OCI-LY7 (cell line): ENCODE measurements at regions not wholly inside any gene's neighbourhood (a gene's known extent, or its start where the extent isn't known, plus 50 kb on each side); places are given as distances from the start of the nearest gene placed in this dataset.

Experiments used
- BruUV-seq: library from RNA; stranded (reverse); fragments of 400-500 nt; replicated peaks from 2 replicates; lab custom pipeline; 2021; lab: Mats Ljungman, UMichigan
- CTCF ChIA-PET: fragments of 300-600 bp; sonication (Branson Sonifier 250); formaldehyde crosslinking; loops from one replicate; lab custom pipeline; 2022; ENCODE audit warnings: antibody characterized with exemption; ENCODE audit not compliant: unreplicated experiment; lab: Charles Lee
- POLR2A ChIA-PET: fragments of 300-600 bp; sonication (Branson Sonifier 250); formaldehyde crosslinking; loops from one replicate; lab custom pipeline; 2022; ENCODE audit warnings: antibody characterized with exemption; lab: Charles Lee
- DNase-seq: peaks from one replicate; pipeline ENCODE4 v3.0.0-alpha.2; 2015; ENCODE audit warnings: low spot score
- H2AFZ ChIP-seq: fragments of 200-600 bp; sonication (generic), shearing (Covaris generic); 2 replicates; pipeline ENCODE4 v1.6.1; 2014; ENCODE audit warnings: mild to moderate bottlenecking, antibody characterized with exemption, low read length, moderate library complexity
- H3K27ac ChIP-seq: fragments of 200-600 bp; sonication (generic); 2 replicates; pipeline ENCODE4 v1.5.1; 2014; ENCODE audit warnings: mixed run types, low read depth, mild to moderate bottlenecking, moderate library complexity, low read length, inconsistent platforms; ENCODE audit not compliant: poor library complexity, severe bottlenecking
- H3K36me3 ChIP-seq: fragments of 200-600 bp; sonication (generic); 2 replicates; pipeline ENCODE4 v1.6.1; 2014; ENCODE audit warnings: mild to moderate bottlenecking, antibody characterized with exemption, low read length, moderate library complexity, mixed read lengths; ENCODE audit not compliant: insufficient read depth
- H3K4me1 ChIP-seq: fragments of 200-600 bp; sonication (generic); 2 replicates; pipeline ENCODE4 v1.5.1; 2014; ENCODE audit warnings: mild to moderate bottlenecking, low read length; ENCODE audit not compliant: insufficient read depth, poor library complexity, severe bottlenecking
- H3K4me2 ChIP-seq: fragments of 200-600 bp; sonication (generic); 2 replicates; pipeline ENCODE4 v1.6.1; 2014; ENCODE audit warnings: mild to moderate bottlenecking, low read length
- H3K4me3 ChIP-seq: fragments of 200-600 bp; sonication (generic); 2 replicates; pipeline ENCODE4 v1.5.1; 2014; ENCODE audit warnings: mild to moderate bottlenecking, low read depth, low read length; ENCODE audit not compliant: poor library complexity, severe bottlenecking
- H3K79me2 ChIP-seq: fragments of 200-600 bp; sonication (generic); 2 replicates; pipeline ENCODE4 v1.6.1; 2016; ENCODE audit warnings: low read depth, mild to moderate bottlenecking, low read length, moderate library complexity, mixed read lengths; ENCODE audit not compliant: insufficient read depth
- H3K9me2 ChIP-seq: fragments of 200-600 bp; sonication (generic); 2 replicates; pipeline ENCODE4 v1.6.1; 2016; ENCODE audit warnings: mild to moderate bottlenecking, low read length, mixed read lengths; ENCODE audit not compliant: insufficient read depth
- H3K9me3 ChIP-seq: fragments of 200-600 bp; sonication (generic); 2 replicates; pipeline ENCODE4 v1.6.1; 2014; ENCODE audit warnings: mild to moderate bottlenecking, mixed run types, low read length, mixed read lengths
- H4K20me1 ChIP-seq: fragments of 200-600 bp; sonication (generic); 2 replicates; pipeline ENCODE4 v1.6.1; 2014; ENCODE audit warnings: mild to moderate bottlenecking, antibody characterized with exemption, low read length, moderate library complexity, mixed read lengths; ENCODE audit not compliant: insufficient read depth
- EZH2phosphoT487 ChIP-seq: fragments of 200-600 bp; sonication (generic); IDR thresholded peaks from 2 replicates; pipeline ENCODE4 v1.6.1; 2018; ENCODE audit warnings: low read depth, borderline replicate concordance, mild to moderate bottlenecking, mixed run types, antibody characterized with exemption, low read length, moderate library complexity, mixed read lengths
- intact Hi-C: fragments of 100-400 bp; cut with micrococcal nuclease; formaldehyde crosslinking; loops from one replicate; pipeline ENCODE4 v1.10.0; 2022; ENCODE audit not compliant: unreplicated experiment
- TF ChIP-seq, protein P1 (sequence below): fragments of 200-600 bp; sonication (generic); conservative IDR thresholded peaks from 2 replicates; pipeline ENCODE4 v1.5.1; 2014; ENCODE audit warnings: mild to moderate bottlenecking, antibody characterized with exemption, low read length, moderate library complexity, mixed read lengths

DNA sequence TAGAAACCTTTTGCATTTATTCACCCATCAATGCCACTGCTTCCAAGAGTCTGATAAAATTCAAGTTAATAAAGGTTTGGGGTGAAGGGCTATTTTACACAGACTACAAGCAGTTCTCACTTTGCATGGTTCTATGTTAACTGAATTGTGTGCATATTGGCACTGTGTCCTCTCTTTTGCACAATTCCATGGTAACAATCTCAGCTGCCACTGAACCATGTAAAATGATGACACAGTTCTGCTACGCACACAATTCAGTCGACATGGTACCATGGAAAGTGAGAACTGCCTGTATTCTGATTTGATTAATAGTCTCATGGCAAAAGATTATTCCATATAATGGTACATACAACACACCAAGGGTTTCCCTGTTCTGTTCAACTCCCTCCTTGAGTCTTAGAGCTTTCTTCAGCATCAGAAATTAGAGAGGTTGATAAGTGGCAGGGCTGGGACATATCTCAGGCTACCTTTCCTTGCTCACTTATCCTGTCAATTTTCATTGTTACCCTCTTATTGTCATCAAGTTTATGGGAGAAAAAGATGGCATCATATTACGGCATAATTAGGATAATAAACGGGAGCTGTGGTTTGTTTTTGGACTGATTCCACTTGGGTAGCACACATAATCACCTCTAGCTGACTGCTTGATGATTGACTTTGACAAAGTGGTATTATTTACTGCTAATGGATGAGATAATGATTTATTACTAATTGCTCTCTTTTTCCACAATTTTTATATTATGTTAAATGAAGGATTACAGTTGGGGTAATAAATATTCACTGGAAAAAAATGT lies 139.3 kb upstream of the CREB1 start:
- Histone ChIP-seq H2AFZ (no peak overlapping the region), H4K20me1 (no peaks in the 10 kb centered on the region), H3K36me3 (no peaks in the 10 kb centered on the region), H3K27ac (no peak overlapping the region), H3K4me3 (no peak overlapping the region), H3K9me2 (no peaks in the 10 kb centered on the region), H3K4me1 (no peaks in the 10 kb centered on the region), H3K9me3 (no peaks in the 10 kb centered on the region), H3K4me2 (no peak overlapping the region), H3K79me2 (no peaks in the 10 kb centered on the region)
- DNase-seq = no peak
- TF ChIP-seq EZH2phosphoT487 = no peak
- TF ChIP-seq, protein P1, sequence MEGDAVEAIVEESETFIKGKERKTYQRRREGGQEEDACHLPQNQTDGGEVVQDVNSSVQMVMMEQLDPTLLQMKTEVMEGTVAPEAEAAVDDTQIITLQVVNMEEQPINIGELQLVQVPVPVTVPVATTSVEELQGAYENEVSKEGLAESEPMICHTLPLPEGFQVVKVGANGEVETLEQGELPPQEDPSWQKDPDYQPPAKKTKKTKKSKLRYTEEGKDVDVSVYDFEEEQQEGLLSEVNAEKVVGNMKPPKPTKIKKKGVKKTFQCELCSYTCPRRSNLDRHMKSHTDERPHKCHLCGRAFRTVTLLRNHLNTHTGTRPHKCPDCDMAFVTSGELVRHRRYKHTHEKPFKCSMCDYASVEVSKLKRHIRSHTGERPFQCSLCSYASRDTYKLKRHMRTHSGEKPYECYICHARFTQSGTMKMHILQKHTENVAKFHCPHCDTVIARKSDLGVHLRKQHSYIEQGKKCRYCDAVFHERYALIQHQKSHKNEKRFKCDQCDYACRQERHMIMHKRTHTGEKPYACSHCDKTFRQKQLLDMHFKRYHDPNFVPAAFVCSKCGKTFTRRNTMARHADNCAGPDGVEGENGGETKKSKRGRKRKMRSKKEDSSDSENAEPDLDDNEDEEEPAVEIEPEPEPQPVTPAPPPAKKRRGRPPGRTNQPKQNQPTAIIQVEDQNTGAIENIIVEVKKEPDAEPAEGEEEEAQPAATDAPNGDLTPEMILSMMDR = no peak
- intact Hi-C loops = no loop called here
- no TSS peak for BruUV-seq
- ChIA-PET CTCF (no interaction called here), POLR2A (no interaction called here)

DNA sequence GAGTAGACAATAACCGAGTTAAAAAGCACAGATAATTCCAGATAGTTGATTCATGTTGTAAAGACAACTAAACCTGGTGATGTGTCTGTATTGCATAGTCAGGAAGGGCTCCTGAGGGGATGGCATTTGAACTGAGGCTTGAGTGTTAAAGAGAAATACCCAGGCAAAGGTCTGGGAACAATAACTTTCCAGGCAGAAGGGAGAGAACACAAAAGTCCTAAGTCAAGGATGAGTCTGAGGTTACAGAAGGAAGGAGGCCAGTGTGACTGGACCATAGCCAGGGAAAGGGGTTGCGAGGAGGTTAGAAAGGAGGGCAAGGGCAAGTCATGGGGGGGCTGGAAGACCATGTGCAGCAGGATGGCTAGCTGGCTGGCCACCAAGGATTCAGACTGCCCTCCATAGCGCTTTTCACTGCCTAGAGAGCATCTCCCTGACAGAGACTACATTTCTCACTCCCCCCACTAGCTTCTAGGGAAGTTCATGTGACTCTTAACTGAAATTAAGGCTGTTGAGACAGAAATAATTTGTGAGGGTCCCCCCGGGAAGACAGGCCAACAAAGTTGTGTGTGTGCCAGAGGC lies 135.5 kb upstream of the CREB1 start:
- POLR2A ChIA-PET = no interaction called here
- Histone ChIP-seq H2AFZ (no peak overlapping the region), H3K36me3 (no peaks in the 10 kb centered on the region), H3K4me3 (no peak overlapping the region), H3K4me1 (no peaks in the 10 kb centered on the region), H3K9me3 (no peaks in the 10 kb centered on the region), H3K27ac (no peak overlapping the region), H4K20me1 (no peaks in the 10 kb centered on the region), H3K4me2 (no peak overlapping the region), H3K9me2 (no peaks in the 10 kb centered on the region), H3K79me2 (no peaks in the 10 kb centered on the region)
- intact Hi-C loops = no loop called here
- CTCF ChIA-PET = no interaction called here
- no peak for DNase-seq
- BruUV-seq = no TSS peak
- no peak for TF ChIP-seq EZH2phosphoT487

DNA sequence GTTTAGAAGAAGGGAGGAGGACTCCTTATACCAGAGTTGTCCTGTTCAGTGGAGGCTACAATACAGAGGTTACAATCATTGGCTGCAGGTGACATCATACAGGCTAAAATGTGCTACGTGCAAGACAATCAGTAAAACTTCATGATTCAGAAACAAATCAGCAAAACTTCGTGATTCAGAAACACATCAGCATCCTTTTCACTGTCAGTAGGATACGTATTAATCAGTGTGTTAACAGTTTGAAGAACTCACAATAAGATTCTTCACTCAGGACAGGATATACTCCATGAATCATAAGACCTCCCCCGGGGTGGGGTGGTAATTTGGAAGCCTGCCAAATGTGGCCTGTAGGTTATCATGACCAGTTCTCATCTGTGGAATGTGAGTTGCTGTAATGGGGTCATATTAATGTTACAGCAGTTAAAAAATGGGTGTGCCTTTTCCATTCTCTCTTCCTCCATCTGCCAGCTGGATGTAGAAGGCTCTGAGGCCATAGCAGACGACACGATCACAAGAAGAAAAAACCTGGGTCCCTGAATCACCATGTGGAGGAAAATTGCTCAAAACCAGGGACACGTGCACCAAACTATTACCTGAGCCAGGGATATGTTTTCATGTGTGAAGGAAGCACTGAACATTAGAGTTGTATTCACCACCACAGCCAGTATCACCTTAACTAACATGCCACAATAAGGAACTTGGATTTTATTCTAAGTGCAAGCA lies 134.8 kb upstream of the CREB1 start:
- Histone ChIP-seq H4K20me1 (no peaks in the 10 kb centered on the region), H3K9me2 (no peaks in the 10 kb centered on the region), H3K9me3 (no peaks in the 10 kb centered on the region), H3K4me1 (no peaks in the 10 kb centered on the region), H3K4me2 (no peak overlapping the region), H3K27ac (no peak overlapping the region), H2AFZ (no peak overlapping the region), H3K79me2 (no peaks in the 10 kb centered on the region), H3K36me3 (no peaks in the 10 kb centered on the region), H3K4me3 (no peak overlapping the region)
- TF ChIP-seq EZH2phosphoT487 = no peak
- TF ChIP-seq, protein P1 = no peak
- ChIA-PET CTCF (no interaction called here), POLR2A (interaction anchor here (0.5 kb wide), 1 partner anchor 60 kb away, joined by 7 read pairs; no protein-coding TSS in a partner anchor)
- DNase-seq = no peak
- BruUV-seq = no TSS peak
- intact Hi-C loops = no loop called here
